Parathyroid adenoma (tissue), 2 donors: ENCODE measurements at regions not wholly inside any gene's neighbourhood (a gene's known extent, or its start where the extent isn't known, plus 50 kb on each side); places are given as distances from the start of the nearest gene placed in this dataset.
"Not testable (repeated sequence)": the region's sequence is repeated elsewhere in the genome, so short reads cannot be mapped to it uniquely, and the experiment has no call there.

Source experiments
- H2AFZ ChIP-seq: fragments of 300-600 bp; sonication (generic); one replicate; pipeline ENCODE4 v1.7.0; 2017; ENCODE audit warnings: antibody characterized with exemption, mild to moderate bottlenecking
- H3K27ac ChIP-seq: fragments of 300-600 bp; sonication (generic); one replicate; pipeline ENCODE4 v1.7.0; 2017
- H3K27me3 ChIP-seq: fragments of 300-600 bp; sonication (generic); one replicate; pipeline ENCODE4 v1.7.0; 2017; ENCODE audit warnings: low read length; ENCODE audit not compliant: control insufficient read depth, insufficient read depth
- H3K36me3 ChIP-seq: fragments of 300-600 bp; sonication (generic); one replicate; pipeline ENCODE4 v1.7.0; 2017; ENCODE audit warnings: low read length; ENCODE audit not compliant: control insufficient read depth, insufficient read depth
- H3K4me1 ChIP-seq: fragments of 300-600 bp; sonication (generic); one replicate; pipeline ENCODE4 v1.7.0; 2017; ENCODE audit warnings: control low read depth
- H3K4me2 ChIP-seq: fragments of 300-600 bp; sonication (generic); one replicate; pipeline ENCODE4 v1.7.0; 2017; ENCODE audit warnings: low read length
- H3K4me3 ChIP-seq: fragments of 300-600 bp; sonication (generic); one replicate; pipeline ENCODE4 v1.7.0; 2017; ENCODE audit warnings: low read depth, low read length
- H3K79me2 ChIP-seq: fragments of 300-600 bp; sonication (generic); one replicate; pipeline ENCODE4 v1.7.0; 2017; ENCODE audit warnings: control low read depth
- H3K9ac ChIP-seq: fragments of 300-600 bp; sonication (generic); one replicate; pipeline ENCODE4 v1.7.0; 2017; ENCODE audit warnings: mild to moderate bottlenecking
- H3K9me3 ChIP-seq: fragments of 300-600 bp; sonication (generic); one replicate; pipeline ENCODE4 v1.7.0; 2017; ENCODE audit warnings: low read length; ENCODE audit not compliant: control insufficient read depth
- CTCF ChIP-seq: fragments of 300-600 bp; sonication (generic); IDR thresholded peaks from one replicate; pipeline ENCODE4 v1.7.0; 2017; ENCODE audit warnings: antibody characterized with exemption, mild to moderate bottlenecking
- donor health status: primary hyperparathyroidism.

- no peak overlapping the region for H3K4me3 ChIP-seq
- H3K4me1 ChIP-seq: no peaks in the 10 kb centered on the region
- no peaks in the 10 kb centered on the region for H3K36me3 ChIP-seq
- no peak for TF ChIP-seq CTCF
- no peak overlapping the region for H3K27ac ChIP-seq
- H3K27me3 ChIP-seq: no peaks in the 10 kb centered on the region
- no peak overlapping the region for H3K4me2 ChIP-seq
- no peak overlapping the region for H2AFZ ChIP-seq
- no peak overlapping the region for H3K9ac ChIP-seq
- H3K79me2 ChIP-seq: no peaks in the 10 kb centered on the region
- H3K9me3 ChIP-seq: no peaks in the 10 kb centered on the region
These were observed 206.9 kb downstream of the MAP2K4 start for GRCh38 chr17:12227547-12227946.

- no peak overlapping the region for H3K27ac ChIP-seq
- no peak for TF ChIP-seq CTCF
These were observed 208.7 kb downstream of the MAP2K4 start for GRCh38 chr17:12229335-12229734.

GRCh38 chr17:12230481-12231354, 210.0 kb downstream of the MAP2K4 start:
- H3K79me2 ChIP-seq: no peaks in the 10 kb centered on the region
- H3K36me3 ChIP-seq: no peaks in the 10 kb centered on the region
- no peak for TF ChIP-seq CTCF
- H3K4me2 ChIP-seq: no peak overlapping the region
- H2AFZ ChIP-seq: no peak overlapping the region
- H3K9ac ChIP-seq: no peak overlapping the region
- H3K27me3 ChIP-seq: no peaks in the 10 kb centered on the region
- H3K4me3 ChIP-seq: no peak overlapping the region
- no peaks in the 10 kb centered on the region for H3K4me1 ChIP-seq
- no peaks in the 10 kb centered on the region for H3K9me3 ChIP-seq
- no peak overlapping the region for H3K27ac ChIP-seq

More at GRCh38 chr17:12229335-12229734, 208.7 kb downstream of the MAP2K4 start:
- Histone ChIP-seq H3K4me2 (no peak overlapping the region), H3K9ac (no peak overlapping the region), H3K4me1 (no peaks in the 10 kb centered on the region), H3K36me3 (no peaks in the 10 kb centered on the region), H2AFZ (no peak overlapping the region), H3K4me3 (no peak overlapping the region), H3K9me3 (no peaks in the 10 kb centered on the region), H3K27me3 (no peaks in the 10 kb centered on the region), H3K79me2 (no peaks in the 10 kb centered on the region)

GRCh38 chr17:12231355-12231682, 210.6 kb downstream of the MAP2K4 start:
- Histone ChIP-seq H3K4me1 (no peaks in the 10 kb centered on the region), H3K27ac (no peak overlapping the region)

GRCh38 chr17:12239021-12239420, 218.3 kb downstream of the MAP2K4 start:
- not testable (repeated sequence) for H2AFZ ChIP-seq, H3K27me3 ChIP-seq, H3K4me2 ChIP-seq, H3K27ac ChIP-seq, H3K9ac ChIP-seq, H3K9me3 ChIP-seq, H3K36me3 ChIP-seq, H3K4me1 ChIP-seq, H3K79me2 ChIP-seq, H3K4me3 ChIP-seq

More at GRCh38 chr17:12231355-12231682, 210.6 kb downstream of the MAP2K4 start:
- no peak overlapping the region for H3K4me2 ChIP-seq
- no peaks in the 10 kb centered on the region for H3K36me3 ChIP-seq
- no peak overlapping the region for H2AFZ ChIP-seq
- H3K9me3 ChIP-seq: no peaks in the 10 kb centered on the region
- H3K79me2 ChIP-seq: no peaks in the 10 kb centered on the region
- H3K9ac ChIP-seq: no peak overlapping the region
- H3K4me3 ChIP-seq: no peak overlapping the region
- H3K27me3 ChIP-seq: no peaks in the 10 kb centered on the region
- no peak for TF ChIP-seq CTCF
